ENCODE measurements at regions not wholly inside any gene's neighbourhood (a gene's known extent, or its start where the extent isn't known, plus 50 kb on each side); places are given as distances from the start of the nearest gene placed in this dataset.

GRCh38 chr2:36246320-36246990 is 109.1 kb upstream of the CRIM1 start:
- Histone ChIP-seq H3K4me1 (no peaks in the 10 kb centered on the region), H3K4me3 (ENCODE audit: low read depth, low read length) (no peak overlapping the region), H3K27me3 (no peaks in the 10 kb centered on the region), H3K9me3 (no peaks in the 10 kb centered on the region), H3K36me3 (no peaks in the 10 kb centered on the region)
- no peak for TF ChIP-seq CTCF (IDR thresholded peaks at IDR 0.05; ENCODE audit: low read depth, low read length)
- no peak for DNase-seq

GRCh38 chr2:36245651-36246050 is 109.9 kb upstream of the CRIM1 start:
- Histone ChIP-seq H3K4me1 (no peaks in the 10 kb centered on the region), H3K27me3 (no peaks in the 10 kb centered on the region), H3K36me3 (no peaks in the 10 kb centered on the region), H3K9me3 (no peaks in the 10 kb centered on the region), H3K4me3 (ENCODE audit: low read depth, low read length) (no peak overlapping the region)
- no peak for DNase-seq
- no peak for TF ChIP-seq CTCF (IDR thresholded peaks at IDR 0.05; ENCODE audit: low read depth, low read length)

DNA sequence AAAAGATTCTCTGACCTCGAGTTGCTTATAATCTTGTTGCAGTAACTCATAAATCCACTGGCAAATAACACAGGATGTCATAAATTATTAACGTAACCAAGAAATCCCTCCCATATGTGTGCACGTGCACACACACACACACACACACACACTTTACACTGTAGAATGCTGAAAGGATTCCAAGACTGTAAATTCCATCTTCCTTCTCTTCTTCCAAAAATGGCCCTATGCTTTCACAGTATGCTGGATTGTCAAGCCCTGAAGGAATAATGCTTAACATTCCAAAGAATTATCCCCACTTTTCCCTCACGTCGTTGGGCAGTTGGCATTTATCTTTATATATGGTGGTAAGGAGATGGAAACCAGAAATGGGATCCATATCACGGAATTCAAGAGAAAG is 117.5 kb upstream of the CRIM1 start:
- Histone ChIP-seq H3K9me3 (no peaks in the 10 kb centered on the region), H3K27me3 (no peaks in the 10 kb centered on the region), H3K4me1 (no peaks in the 10 kb centered on the region), H3K36me3 (no peaks in the 10 kb centered on the region), H3K4me3 (ENCODE audit: low read depth, low read length) (no peak overlapping the region)
- TF ChIP-seq CTCF (IDR thresholded peaks at IDR 0.05; ENCODE audit: low read depth, low read length), result no peak
- no peak for DNase-seq

GRCh38 chr2:36235882-36236281 is 119.7 kb upstream of the CRIM1 start:
- no peaks in the 10 kb centered on the region for H3K4me1 ChIP-seq
- H3K27me3 ChIP-seq, result no peaks in the 10 kb centered on the region
- H3K36me3 ChIP-seq, result no peaks in the 10 kb centered on the region
- H3K9me3 ChIP-seq, result no peaks in the 10 kb centered on the region
- TF ChIP-seq CTCF (IDR thresholded peaks at IDR 0.05; ENCODE audit: low read depth, low read length), result no peak
- no peak for DNase-seq
- no peak overlapping the region for H3K4me3 ChIP-seq (ENCODE audit: low read depth, low read length)

- Histone ChIP-seq H3K36me3 (no peaks in the 10 kb centered on the region), H3K4me3 (ENCODE audit: low read depth, low read length) (no peak overlapping the region), H3K27me3 (no peaks in the 10 kb centered on the region), H3K4me1 (no peaks in the 10 kb centered on the region), H3K9me3 (no peaks in the 10 kb centered on the region)
- DNase-seq, result no peak
- TF ChIP-seq CTCF (IDR thresholded peaks at IDR 0.05; ENCODE audit: low read depth, low read length), result no peak
Observed at GRCh38 chr2:36235426-36235825, 120.2 kb upstream of the CRIM1 start.

- Histone ChIP-seq H3K27me3 (no peaks in the 10 kb centered on the region), H3K9me3 (no peaks in the 10 kb centered on the region), H3K4me3 (ENCODE audit: low read depth, low read length) (no peak overlapping the region), H3K36me3 (no peaks in the 10 kb centered on the region), H3K4me1 (no peaks in the 10 kb centered on the region)
- no peak for DNase-seq
- no peak for TF ChIP-seq CTCF (IDR thresholded peaks at IDR 0.05; ENCODE audit: low read depth, low read length)
Observed at GRCh38 chr2:36223259-36223658, 132.3 kb upstream of the CRIM1 start.
